ENCODE measurements at regions not wholly inside any gene's neighbourhood (a gene's known extent, or its start where the extent isn't known, plus 50 kb on each side); places are given as distances from the start of the nearest gene placed in this dataset.
"Not testable (repeated sequence)": the region's sequence is repeated elsewhere in the genome, so short reads cannot be mapped to it uniquely, and the experiment has no call there.

- not testable (repeated sequence) for DNase-seq (ENCODE audit: low read depth)
Measured at GRCh38 chr3:125697126-125697525, 101.8 kb upstream of the OSBPL11 start.

GRCh38 chr3:125697979-125698640 lies 102.8 kb upstream of the OSBPL11 start:
- DNase-seq (ENCODE audit: low read depth) = not testable (repeated sequence)

- DNase-seq (ENCODE audit: low read depth) = no peak
Measured at GRCh38 chr3:125715651-125716050, 120.4 kb upstream of the OSBPL11 start.

- not testable (repeated sequence) for DNase-seq (ENCODE audit: low read depth)
Measured at GRCh38 chr3:125732151-125732550, 136.9 kb upstream of the OSBPL11 start.

GRCh38 chr3:125741991-125742718 lies 146.9 kb upstream of the OSBPL11 start:
- DNase-seq (ENCODE audit: low read depth) = not testable (repeated sequence)

- not testable (repeated sequence) for DNase-seq (ENCODE audit: low read depth)
Measured at GRCh38 chr3:125742845-125743244, 147.5 kb upstream of the OSBPL11 start.

GRCh38 chr3:125757050-125757449 lies 161.8 kb upstream of the OSBPL11 start:
- DNase-seq (ENCODE audit: low read depth) = not testable (repeated sequence)

- DNase-seq (ENCODE audit: low read depth) = not testable (repeated sequence)
Measured at GRCh38 chr3:125758641-125759130, 163.4 kb upstream of the OSBPL11 start.

- not testable (repeated sequence) for DNase-seq (ENCODE audit: low read depth)
Measured at GRCh38 chr3:125762601-125763000, 167.3 kb upstream of the OSBPL11 start.

GRCh38 chr3:125766285-125766826 lies 171.1 kb upstream of the OSBPL11 start:
- peak; percentile 45 for DNase-seq (ENCODE audit: low read depth)

- DNase-seq (ENCODE audit: low read depth) = not testable (repeated sequence)
Measured at GRCh38 chr3:125766931-125767330, 171.6 kb upstream of the OSBPL11 start.

- DNase-seq (ENCODE audit: low read depth) = no peak
Measured at GRCh38 chr3:125767641-125768040, 172.3 kb upstream of the OSBPL11 start.

- DNase-seq (ENCODE audit: low read depth) = not testable (repeated sequence)
Measured at GRCh38 chr3:125768821-125769220, 173.5 kb upstream of the OSBPL11 start.

- DNase-seq (ENCODE audit: low read depth) = not testable (repeated sequence)
Measured at GRCh38 chr3:125771506-125771905, 176.2 kb upstream of the OSBPL11 start.

- DNase-seq (ENCODE audit: low read depth) = not testable (repeated sequence)
Measured at GRCh38 chr3:125774433-125775034, 179.2 kb upstream of the OSBPL11 start.

GRCh38 chr3:125775106-125775505 lies 179.8 kb upstream of the OSBPL11 start:
- not testable (repeated sequence) for DNase-seq (ENCODE audit: low read depth)

GRCh38 chr3:125775606-125776294 lies 180.5 kb upstream of the OSBPL11 start:
- not testable (repeated sequence) for DNase-seq (ENCODE audit: low read depth)

- not testable (repeated sequence) for DNase-seq (ENCODE audit: low read depth)
Measured at GRCh38 chr3:125779276-125779675, 184.0 kb upstream of the OSBPL11 start.

- DNase-seq (ENCODE audit: low read depth) = not testable (repeated sequence)
Measured at GRCh38 chr3:125779918-125780317, 184.6 kb upstream of the OSBPL11 start.

GRCh38 chr3:125781678-125782077 lies 186.4 kb upstream of the OSBPL11 start:
- DNase-seq (ENCODE audit: low read depth) = not testable (repeated sequence)

- DNase-seq (ENCODE audit: low read depth) = not testable (repeated sequence)
Measured at GRCh38 chr3:125790312-125790711, 178.7 kb upstream of the ROPN1B start.

GRCh38 chr3:125791021-125791420 lies 178.0 kb upstream of the ROPN1B start:
- not testable (repeated sequence) for DNase-seq (ENCODE audit: low read depth)
